Fibroblast of lung (primary cell): ENCODE measurements at regions not wholly inside any gene's neighbourhood (a gene's known extent, or its start where the extent isn't known, plus 50 kb on each side); places are given as distances from the start of the nearest gene placed in this dataset.

Source experiments
- CTCF ChIP-seq, 2 donors: IDR thresholded peaks in 1 of 2; conservative IDR thresholded peaks in 1 of 2; 1 replicate in 1 of 2; 2 replicates in 1 of 2; pipeline ENCODE4 v1.5.1; 2011 to 2012; ENCODE audit warnings: low read length in 2 of 2, control low read depth in 1 of 2, inconsistent platforms in 1 of 2, low read depth in 1 of 2, mild to moderate bottlenecking in 1 of 2
- EZH2 ChIP-seq: IDR thresholded peaks from 2 replicates; pipeline ENCODE4 v1.5.1; 2012; ENCODE audit warnings: low read length, control low read depth, mild to moderate bottlenecking; ENCODE audit errors: missing control alignments

- TF ChIP-seq CTCF (conservative IDR thresholded peaks at IDR 0.05 in 1 of 2, IDR thresholded peaks at IDR 0.05 in 1 of 2; ENCODE audit: low read depth in 1 of 2, low read length in 2 of 2) = no peak
- TF ChIP-seq EZH2 = no peak
Observed at GRCh38 chr6:101290346-101290745, 103.2 kb upstream of the GRIK2 start.
